CD4-positive, alpha-beta T cell (primary cell): ENCODE measurements at regions not wholly inside any gene's neighbourhood (a gene's known extent, or its start where the extent isn't known, plus 50 kb on each side); places are given as distances from the start of the nearest gene placed in this dataset.

Source experiments
- ATAC-seq: fragments of 200-7000 bp; cut with Tn5 transposase; one replicate; pipeline ENCODE4 v1.10.0; 2022; ENCODE audit warnings: mild to moderate bottlenecking; ENCODE audit not compliant: poor library complexity
- CTCF ChIA-PET: fragments of 350-600 bp; sonication (Branson Sonifier 250); formaldehyde crosslinking; loops from one replicate; lab custom pipeline; 2021; ENCODE audit warnings: antibody characterized with exemption, inconsistent platforms; lab: Charles Lee
- POLR2A ChIA-PET: fragments of 350-600 bp; sonication (Branson Sonifier 250); formaldehyde crosslinking; loops from one replicate; lab custom pipeline; 2021; ENCODE audit warnings: antibody characterized with exemption, inconsistent platforms; lab: Charles Lee
- DNase-seq, 14 experiments: peaks; one replicate each; pipeline ENCODE4 v3.0.0-alpha.2; 2013 to 2020; ENCODE audit warnings: mixed read lengths in 2 of 14
- H3K27ac ChIP-seq, 2 donors: one replicate each; pipeline versions ENCODE4 v1.5.1 to v1.7.0; 2013; ENCODE audit warnings: low read length in 2 of 2, low read depth in 1 of 2, mild to moderate bottlenecking in 1 of 2
- H3K27me3 ChIP-seq, 2 experiments: 1 replicate in 1 of 2; 2 replicates in 1 of 2; pipeline versions ENCODE4 v1.6.1 to v1.7.0; 2013; ENCODE audit warnings: low read length in 2 of 2, control low read depth in 1 of 2, mild to moderate bottlenecking in 1 of 2, moderate library complexity in 1 of 2; ENCODE audit not compliant: insufficient read depth in 2 of 2, control insufficient read depth in 1 of 2
- H3K36me3 ChIP-seq: one replicate; pipeline ENCODE4 v1.6.1; 2013; ENCODE audit warnings: low read length, control low read depth; ENCODE audit not compliant: insufficient read depth
- H3K4me1 ChIP-seq: one replicate; pipeline ENCODE4 v1.6.1; 2013; ENCODE audit warnings: low read length, control low read depth; ENCODE audit not compliant: insufficient read depth
- H3K4me3 ChIP-seq: one replicate; pipeline ENCODE4 v1.5.1; 2013; ENCODE audit warnings: mild to moderate bottlenecking, low read length, moderate library complexity
- H3K9me3 ChIP-seq, 2 experiments: 1 replicate in 1 of 2; 2 replicates in 1 of 2; pipeline versions ENCODE4 v1.6.1 to v1.7.0; 2013; ENCODE audit warnings: low read length in 2 of 2, mild to moderate bottlenecking in 2 of 2, control low read depth in 1 of 2, moderate library complexity in 1 of 2; ENCODE audit not compliant: control insufficient read depth in 1 of 2, insufficient read depth in 1 of 2
- H3K27ac Mint-ChIP-seq: one replicate; pipeline ENCODE4 v1.8.0; 2020; ENCODE audit warnings: mixed read lengths
- H3K27me3 Mint-ChIP-seq: one replicate; pipeline ENCODE4 v1.8.0; 2021; ENCODE audit warnings: mixed read lengths
- H3K36me3 Mint-ChIP-seq: one replicate; pipeline ENCODE4 v1.8.0; 2021; ENCODE audit warnings: low read depth, mixed read lengths
- H3K4me1 Mint-ChIP-seq: one replicate; pipeline ENCODE4 v1.8.0; 2021; ENCODE audit warnings: low read depth, mixed read lengths
- H3K4me3 Mint-ChIP-seq: one replicate; pipeline ENCODE4 v1.8.0; 2020; ENCODE audit warnings: mild to moderate bottlenecking, mixed read lengths
- H3K9me3 Mint-ChIP-seq: one replicate; pipeline ENCODE4 v1.8.0; 2020; ENCODE audit warnings: mixed read lengths
- CTCF ChIP-seq: fragments of 200-600 bp; IDR thresholded peaks from one replicate; pipeline ENCODE4 v1.8.0; 2022; ENCODE audit warnings: antibody characterized with exemption, mild to moderate bottlenecking
- intact Hi-C, 2 experiments: fragments of 100-400 bp; cut with DNase I in 1 of 2; cut with micrococcal nuclease in 1 of 2; formaldehyde crosslinking; loops; one replicate each; pipeline versions ENCODE4 v1.15.1 to v1.9.0; 2023 to 2025; cut with DNase I, micrococcal nuclease

- TF ChIP-seq CTCF, result no peak
- no peak overlapping the region for H3K4me3 ChIP-seq
- intact Hi-C loops, result no loop called here
Measured at GRCh38 chr5:40073927-40074326, 605.8 kb upstream of the PTGER4 start.

GRCh38 chr5:40071870-40072269 is 607.8 kb upstream of the PTGER4 start:
- no peak for TF ChIP-seq CTCF
- POLR2A ChIA-PET, result no interaction called here

More at GRCh38 chr5:40073927-40074326, 605.8 kb upstream of the PTGER4 start:
- no peak overlapping the region for H3K27ac Mint-ChIP-seq
- H3K36me3 ChIP-seq, result no peaks in the 10 kb centered on the region
- CTCF ChIA-PET, result no interaction called here
- POLR2A ChIA-PET, result no interaction called here
- no peak overlapping the region for H3K27ac ChIP-seq
- no peaks in the 10 kb centered on the region for H3K9me3 ChIP-seq
- H3K27me3 ChIP-seq, result no peaks in the 10 kb centered on the region
- H3K4me1 Mint-ChIP-seq, result no peaks in the 10 kb centered on the region
- DNase-seq (no peak), ATAC-seq (no peak)
- H3K4me1 ChIP-seq, result no peaks in the 10 kb centered on the region
- no peaks in the 10 kb centered on the region for H3K27me3 Mint-ChIP-seq
- H3K9me3 Mint-ChIP-seq, result no peaks in the 10 kb centered on the region
- H3K4me3 Mint-ChIP-seq, result no peak overlapping the region
- no peaks in the 10 kb centered on the region for H3K36me3 Mint-ChIP-seq

GRCh38 chr5:40066616-40067015 is 613.1 kb upstream of the PTGER4 start:
- no peak for DNase-seq
- no peaks in the 10 kb centered on the region for H3K27me3 ChIP-seq
- no peak overlapping the region for H3K27ac Mint-ChIP-seq
- no peak for ATAC-seq
- no peaks in the 10 kb centered on the region for H3K9me3 Mint-ChIP-seq
- intact Hi-C loops, result no loop called here
- H3K27me3 Mint-ChIP-seq, result no peaks in the 10 kb centered on the region
- no peaks in the 10 kb centered on the region for H3K9me3 ChIP-seq
- H3K4me3 ChIP-seq, result no peak overlapping the region
- no peaks in the 10 kb centered on the region for H3K4me1 ChIP-seq
- no peak for TF ChIP-seq CTCF
- ChIA-PET POLR2A (no interaction called here), CTCF (interaction anchor here (1.0 kb wide), 1 partner anchor 9 kb away, joined by 3 read pairs; no protein-coding TSS in a partner anchor)
- no peaks in the 10 kb centered on the region for H3K4me1 Mint-ChIP-seq
- no peak overlapping the region for H3K27ac ChIP-seq
- no peaks in the 10 kb centered on the region for H3K36me3 ChIP-seq
- no peak overlapping the region for H3K4me3 Mint-ChIP-seq
- no peaks in the 10 kb centered on the region for H3K36me3 Mint-ChIP-seq

More at GRCh38 chr5:40071870-40072269, 607.8 kb upstream of the PTGER4 start:
- H3K27me3 ChIP-seq, result no peaks in the 10 kb centered on the region
- H3K4me1 ChIP-seq, result no peaks in the 10 kb centered on the region
- H3K27ac Mint-ChIP-seq, result no peak overlapping the region
- no peak overlapping the region for H3K27ac ChIP-seq
- no peaks in the 10 kb centered on the region for H3K36me3 Mint-ChIP-seq
- no peaks in the 10 kb centered on the region for H3K27me3 Mint-ChIP-seq
- H3K4me3 ChIP-seq, result no peak overlapping the region
- no peak for ATAC-seq
- no peaks in the 10 kb centered on the region for H3K9me3 ChIP-seq
- CTCF ChIA-PET, result no interaction called here
- H3K4me1 Mint-ChIP-seq, result no peaks in the 10 kb centered on the region
- no peaks in the 10 kb centered on the region for H3K36me3 ChIP-seq
- H3K4me3 Mint-ChIP-seq, result no peak overlapping the region
- H3K9me3 Mint-ChIP-seq, result no peaks in the 10 kb centered on the region
- intact Hi-C loops, result no loop called here
- no peak for DNase-seq
